ENCODE measurements at regions not wholly inside any gene's neighbourhood (a gene's known extent, or its start where the extent isn't known, plus 50 kb on each side); places are given as distances from the start of the nearest gene placed in this dataset.

DNA sequence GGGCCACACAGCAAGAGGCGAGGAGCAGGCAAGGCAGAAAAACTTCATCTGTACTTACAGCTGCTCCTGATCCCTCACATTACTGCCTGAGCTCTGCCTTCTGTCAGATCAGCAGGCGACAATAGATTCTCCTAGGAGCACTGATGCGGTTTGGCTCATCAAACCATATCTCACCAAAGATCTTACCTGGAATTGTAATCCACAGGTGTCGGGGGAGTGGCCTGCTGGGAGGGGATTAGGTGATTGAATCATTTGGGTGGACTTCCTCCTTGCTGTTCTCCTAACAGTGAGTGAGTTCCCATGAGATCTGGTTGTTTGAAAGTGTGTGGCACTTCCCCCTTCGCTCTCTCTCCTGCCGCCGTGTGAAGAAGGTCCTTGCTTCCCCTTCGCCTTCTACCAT lies 647.3 kb downstream of the SOCS6 start:
- H3K9ac ChIP-seq (ENCODE audit: low read length) = no peak overlapping the region
- H3K79me2 ChIP-seq (ENCODE audit: control insufficient read depth, insufficient read depth, low read length) = no peaks in the 10 kb centered on the region
- peak; percentile 60 for DNase-seq
- no peak overlapping the region for H3K27ac ChIP-seq (ENCODE audit: low read depth, low read length)
- H3K36me3 ChIP-seq (ENCODE audit: control insufficient read depth, insufficient read depth, low read length) = no peaks in the 10 kb centered on the region
- H3K23ac ChIP-seq (ENCODE audit: low read length) = no peak overlapping the region
- H3K4me2 ChIP-seq (ENCODE audit: low read length) = no peak overlapping the region
- H3K4me3 ChIP-seq (ENCODE audit: low read length) = no peak overlapping the region
- no peak overlapping the region for H3K18ac ChIP-seq (ENCODE audit: low read length)
- no CpG with 5 or more reads among the region's 8 CpGs for WGBS (ENCODE audit: extremely low coverage, insufficient coverage, low lambda C conversion rate)
- H3K4me1 ChIP-seq (ENCODE audit: control insufficient read depth, low read depth, low read length) = no peaks in the 10 kb centered on the region
- no peak overlapping the region for H4K5ac ChIP-seq (ENCODE audit: low read length)
- no peak overlapping the region for H2BK5ac ChIP-seq (ENCODE audit: low read length)
- no peaks in the 10 kb centered on the region for H3K27me3 ChIP-seq (ENCODE audit: insufficient read depth, low read length, poor library complexity)
- H2BK15ac ChIP-seq (replicated peaks; ENCODE audit: low read depth) = no peak overlapping the region
- H4K8ac ChIP-seq (ENCODE audit: low read depth, low read length) = no peak overlapping the region
- H3K79me1 ChIP-seq (ENCODE audit: low read length) = no peaks in the 10 kb centered on the region
- H3K4ac ChIP-seq (ENCODE audit: low read depth, low read length) = no peak overlapping the region
- no peak overlapping the region for H2BK120ac ChIP-seq (ENCODE audit: low read depth, low read length)
- no peak overlapping the region for H3K56ac ChIP-seq (ENCODE audit: low read length)
- no peak overlapping the region for H2AK5ac ChIP-seq (ENCODE audit: low read length)

DNA sequence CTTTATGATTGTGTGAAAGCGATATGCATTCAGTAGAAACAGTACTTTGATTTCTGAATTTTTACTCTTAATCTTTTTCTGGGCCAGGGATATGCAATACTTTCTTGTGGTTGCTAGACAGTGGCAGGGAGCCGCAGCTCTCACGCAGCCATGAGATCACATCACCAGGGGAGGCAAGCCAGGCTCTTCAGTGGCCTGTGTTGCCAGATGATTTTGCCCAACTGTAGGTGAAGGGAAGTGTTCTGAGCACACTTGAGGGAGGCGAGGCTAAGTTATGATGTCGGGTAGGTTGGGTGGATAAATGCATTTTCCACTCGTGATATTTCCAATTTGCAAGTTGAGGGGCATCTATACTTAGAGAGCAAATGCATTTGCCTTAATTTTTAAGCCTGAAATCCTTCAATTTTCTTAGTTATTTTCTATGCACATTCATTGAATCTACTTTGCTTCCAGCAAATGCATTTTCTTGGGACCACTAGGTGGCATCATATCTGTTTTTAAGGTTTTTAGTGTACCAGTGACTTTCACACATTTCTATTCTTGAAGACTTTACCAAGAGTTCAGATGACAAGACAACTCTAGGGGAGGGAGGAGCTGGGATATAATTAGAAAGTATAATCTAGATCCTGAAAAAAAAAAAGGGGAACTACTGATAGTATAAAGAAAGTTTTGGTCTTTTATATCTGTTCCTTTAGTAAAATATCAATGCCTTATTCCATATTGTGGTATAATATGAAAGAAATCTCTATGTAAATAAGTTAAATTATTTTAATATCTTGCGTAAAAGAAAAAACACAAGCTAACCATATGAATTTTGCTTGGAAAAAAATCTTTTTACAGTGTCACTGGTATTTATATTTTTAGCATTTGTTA lies 643.3 kb downstream of the SOCS6 start:
- Histone ChIP-seq H3K23ac (ENCODE audit: low read length) (no peak overlapping the region), H4K5ac (ENCODE audit: low read length) (no peak overlapping the region), H3K18ac (ENCODE audit: low read length) (no peak overlapping the region), H3K4me3 (ENCODE audit: low read length) (no peak overlapping the region), H2BK5ac (ENCODE audit: low read length) (no peak overlapping the region), H3K36me3 (ENCODE audit: control insufficient read depth, insufficient read depth, low read length) (no peaks in the 10 kb centered on the region), H3K79me2 (ENCODE audit: control insufficient read depth, insufficient read depth, low read length) (no peaks in the 10 kb centered on the region), H3K27ac (ENCODE audit: low read depth, low read length) (no peak overlapping the region), H3K27me3 (ENCODE audit: insufficient read depth, low read length, poor library complexity) (no peaks in the 10 kb centered on the region), H2AK5ac (ENCODE audit: low read length) (no peak overlapping the region), H3K9ac (ENCODE audit: low read length) (no peak overlapping the region), H4K8ac (ENCODE audit: low read depth, low read length) (no peak overlapping the region), H3K4ac (ENCODE audit: low read depth, low read length) (no peak overlapping the region), H2BK15ac (replicated peaks; ENCODE audit: low read depth) (no peak overlapping the region), H2BK120ac (ENCODE audit: low read depth, low read length) (no peak overlapping the region), H3K79me1 (ENCODE audit: low read length) (no peaks in the 10 kb centered on the region), H3K4me2 (ENCODE audit: low read length) (no peak overlapping the region), H3K4me1 (ENCODE audit: control insufficient read depth, low read depth, low read length) (no peaks in the 10 kb centered on the region), H3K56ac (ENCODE audit: low read length) (no peak overlapping the region)
- WGBS (ENCODE audit: extremely low coverage, insufficient coverage, low lambda C conversion rate) = no CpG with 5 or more reads among the region's 7 CpGs
- peak; percentile 60 for DNase-seq

DNA sequence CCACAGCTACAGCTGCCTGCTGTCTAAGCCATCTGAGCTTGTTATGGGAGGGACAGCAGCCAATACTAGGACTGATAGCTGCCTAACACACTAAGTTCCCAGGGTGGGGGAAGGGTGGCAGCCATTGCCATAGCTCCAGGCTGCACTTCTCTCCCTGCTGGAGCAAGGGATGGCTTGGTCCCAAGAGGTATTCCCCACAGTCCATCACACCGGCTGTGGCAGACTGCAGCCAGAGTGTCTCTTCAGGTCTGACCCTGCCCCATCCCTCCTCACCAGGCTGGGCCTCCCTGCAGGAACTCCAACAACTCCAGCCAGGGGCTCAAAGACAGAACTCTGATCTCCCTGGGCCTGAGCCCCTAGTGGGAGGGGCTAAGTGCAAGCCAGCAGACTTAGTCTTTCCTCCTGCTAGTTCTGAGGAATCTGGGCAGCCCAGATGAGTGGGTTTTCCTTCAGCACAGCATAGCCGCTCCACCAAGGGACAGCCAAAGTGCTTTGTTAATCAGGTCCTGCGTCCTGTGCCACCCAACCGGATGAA lies 632.1 kb downstream of the SOCS6 start:
- no peaks in the 10 kb centered on the region for H3K27me3 ChIP-seq (ENCODE audit: insufficient read depth, low read length, poor library complexity)
- H3K18ac ChIP-seq (ENCODE audit: low read length) = no peak overlapping the region
- no peak overlapping the region for H3K9ac ChIP-seq (ENCODE audit: low read length)
- no peak overlapping the region for H2BK15ac ChIP-seq (replicated peaks; ENCODE audit: low read depth)
- no peak overlapping the region for H2BK5ac ChIP-seq (ENCODE audit: low read length)
- no peak overlapping the region for H2AK5ac ChIP-seq (ENCODE audit: low read length)
- no peaks in the 10 kb centered on the region for H3K36me3 ChIP-seq (ENCODE audit: control insufficient read depth, insufficient read depth, low read length)
- H4K5ac ChIP-seq (ENCODE audit: low read length) = no peak overlapping the region
- H2BK120ac ChIP-seq (ENCODE audit: low read depth, low read length) = no peak overlapping the region
- no peak overlapping the region for H3K4me3 ChIP-seq (ENCODE audit: low read length)
- peak; percentile 39 for DNase-seq
- H4K8ac ChIP-seq (ENCODE audit: low read depth, low read length) = no peak overlapping the region
- no peaks in the 10 kb centered on the region for H3K79me2 ChIP-seq (ENCODE audit: control insufficient read depth, insufficient read depth, low read length)
- no peak overlapping the region for H3K56ac ChIP-seq (ENCODE audit: low read length)
- no peak overlapping the region for H3K27ac ChIP-seq (ENCODE audit: low read depth, low read length)
- H3K4ac ChIP-seq (ENCODE audit: low read depth, low read length) = no peak overlapping the region
- no peaks in the 10 kb centered on the region for H3K4me1 ChIP-seq (ENCODE audit: control insufficient read depth, low read depth, low read length)
- H3K4me2 ChIP-seq (ENCODE audit: low read length) = no peak overlapping the region
- H3K79me1 ChIP-seq (ENCODE audit: low read length) = no peaks in the 10 kb centered on the region
- H3K23ac ChIP-seq (ENCODE audit: low read length) = no peak overlapping the region
- no CpG with 5 or more reads among the region's 4 CpGs for WGBS (ENCODE audit: extremely low coverage, insufficient coverage, low lambda C conversion rate)

- Histone ChIP-seq H3K56ac (ENCODE audit: low read length) (no peak overlapping the region), H2BK15ac (replicated peaks; ENCODE audit: low read depth) (no peak overlapping the region), H2BK5ac (ENCODE audit: low read length) (no peak overlapping the region), H3K4me2 (ENCODE audit: low read length) (no peak overlapping the region), H2AK5ac (ENCODE audit: low read length) (no peak overlapping the region), H3K23ac (ENCODE audit: low read length) (no peak overlapping the region), H3K4ac (ENCODE audit: low read depth, low read length) (no peak overlapping the region), H3K79me1 (ENCODE audit: low read length) (no peaks in the 10 kb centered on the region), H2BK120ac (ENCODE audit: low read depth, low read length) (no peak overlapping the region), H4K5ac (ENCODE audit: low read length) (no peak overlapping the region), H3K4me3 (ENCODE audit: low read length) (no peak overlapping the region), H3K4me1 (ENCODE audit: control insufficient read depth, low read depth, low read length) (no peaks in the 10 kb centered on the region), H3K36me3 (ENCODE audit: control insufficient read depth, insufficient read depth, low read length) (no peaks in the 10 kb centered on the region), H3K9ac (ENCODE audit: low read length) (no peak overlapping the region), H3K18ac (ENCODE audit: low read length) (no peak overlapping the region), H3K79me2 (ENCODE audit: control insufficient read depth, insufficient read depth, low read length) (no peaks in the 10 kb centered on the region), H4K8ac (ENCODE audit: low read depth, low read length) (no peak overlapping the region), H3K27ac (ENCODE audit: low read depth, low read length) (no peak overlapping the region), H3K27me3 (ENCODE audit: insufficient read depth, low read length, poor library complexity) (no peaks in the 10 kb centered on the region)
- no CpG with 5 or more reads among the region's 3 CpGs for WGBS (ENCODE audit: extremely low coverage, insufficient coverage, low lambda C conversion rate)
- peak; percentile 59 for DNase-seq
These were observed 618.8 kb downstream of the SOCS6 start for GRCh38 chr18:70907673-70908072.

DNA sequence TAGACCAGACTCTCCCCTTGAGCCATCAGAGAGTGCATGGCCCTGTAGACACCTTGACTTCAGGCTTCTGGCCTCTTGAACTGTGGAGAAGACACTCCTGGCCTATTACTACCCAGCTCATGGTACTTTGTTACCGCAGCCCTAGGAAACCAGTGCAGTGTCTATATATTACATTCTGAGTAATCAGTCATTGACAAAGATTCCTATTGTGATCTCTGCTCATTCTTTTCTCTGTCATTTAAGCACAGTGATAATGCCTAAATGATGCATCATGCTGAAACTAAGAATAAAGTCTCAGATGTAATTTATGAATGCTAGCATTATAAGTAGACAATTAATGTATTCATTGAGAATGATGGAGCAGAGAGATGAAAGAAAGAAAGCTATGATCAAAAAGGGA lies 603.5 kb downstream of the SOCS6 start:
- no peaks in the 10 kb centered on the region for H3K36me3 ChIP-seq (ENCODE audit: control insufficient read depth, insufficient read depth, low read length)
- no peak overlapping the region for H3K9ac ChIP-seq (ENCODE audit: low read length)
- no peak overlapping the region for H3K27ac ChIP-seq (ENCODE audit: low read depth, low read length)
- H3K18ac ChIP-seq (ENCODE audit: low read length) = no peak overlapping the region
- no peak overlapping the region for H3K56ac ChIP-seq (ENCODE audit: low read length)
- H3K79me1 ChIP-seq (ENCODE audit: low read length) = no peaks in the 10 kb centered on the region
- H3K27me3 ChIP-seq (ENCODE audit: insufficient read depth, low read length, poor library complexity) = no peaks in the 10 kb centered on the region
- no peak overlapping the region for H3K4ac ChIP-seq (ENCODE audit: low read depth, low read length)
- no CpG with 5 or more reads among the region's 1 CpG for WGBS (ENCODE audit: extremely low coverage, insufficient coverage, low lambda C conversion rate)
- H4K8ac ChIP-seq (ENCODE audit: low read depth, low read length) = no peak overlapping the region
- H3K4me2 ChIP-seq (ENCODE audit: low read length) = no peak overlapping the region
- no peak overlapping the region for H2AK5ac ChIP-seq (ENCODE audit: low read length)
- H3K4me3 ChIP-seq (ENCODE audit: low read length) = no peak overlapping the region
- no peak overlapping the region for H3K23ac ChIP-seq (ENCODE audit: low read length)
- no peaks in the 10 kb centered on the region for H3K79me2 ChIP-seq (ENCODE audit: control insufficient read depth, insufficient read depth, low read length)
- H3K4me1 ChIP-seq (ENCODE audit: control insufficient read depth, low read depth, low read length) = no peaks in the 10 kb centered on the region
- H2BK15ac ChIP-seq (replicated peaks; ENCODE audit: low read depth) = no peak overlapping the region
- no peak for DNase-seq
- no peak overlapping the region for H4K5ac ChIP-seq (ENCODE audit: low read length)
- H2BK120ac ChIP-seq (ENCODE audit: low read depth, low read length) = no peak overlapping the region
- H2BK5ac ChIP-seq (ENCODE audit: low read length) = no peak overlapping the region
